ENCODE measurements at regions not wholly inside any gene's neighbourhood (a gene's known extent, or its start where the extent isn't known, plus 50 kb on each side); places are given as distances from the start of the nearest gene placed in this dataset.
A peak's percentile ranks its signal among the peaks of the same experiment; 100 is the strongest.

GRCh38 chr3:110530902-110531301 lies 540.7 kb upstream of the NECTIN3 start:
- TF ChIP-seq CTCF (conservative IDR thresholded peaks at IDR 0.05; ENCODE audit: low read length): no peak

GRCh38 chr3:110533089-110533488 lies 538.5 kb upstream of the NECTIN3 start:
- no peak overlapping the region for H3K4me3 ChIP-seq (ENCODE audit: low read length)
- peak; percentile 75 for DNase-seq (ENCODE audit: low read depth)
- no peak for TF ChIP-seq CTCF (conservative IDR thresholded peaks at IDR 0.05; ENCODE audit: low read length)

More at GRCh38 chr3:110530902-110531301, 540.7 kb upstream of the NECTIN3 start:
- DNase-seq (ENCODE audit: low read depth): no peak
- H3K4me3 ChIP-seq (ENCODE audit: low read length): no peak overlapping the region

- no peak overlapping the region for H3K4me3 ChIP-seq (ENCODE audit: low read length)
- TF ChIP-seq CTCF (conservative IDR thresholded peaks at IDR 0.05; ENCODE audit: low read length): no peak
- peak; percentile 47 for DNase-seq (ENCODE audit: low read depth)
Measured at GRCh38 chr3:110542552-110543150, 529.0 kb upstream of the NECTIN3 start.

- no peak overlapping the region for H3K4me3 ChIP-seq (ENCODE audit: low read length)
- TF ChIP-seq CTCF (conservative IDR thresholded peaks at IDR 0.05; ENCODE audit: low read length): no peak
- no peak for DNase-seq (ENCODE audit: low read depth)
Measured at GRCh38 chr3:110544730-110545129, 526.9 kb upstream of the NECTIN3 start.

GRCh38 chr3:110550511-110550910 lies 521.1 kb upstream of the NECTIN3 start:
- no peak for DNase-seq (ENCODE audit: low read depth)
- TF ChIP-seq CTCF (conservative IDR thresholded peaks at IDR 0.05; ENCODE audit: low read length): no peak
- H3K4me3 ChIP-seq (ENCODE audit: low read length): no peak overlapping the region

GRCh38 chr3:110562621-110563020 lies 509.0 kb upstream of the NECTIN3 start:
- no peak for TF ChIP-seq CTCF (conservative IDR thresholded peaks at IDR 0.05; ENCODE audit: low read length)
- DNase-seq (ENCODE audit: low read depth): no peak
- no peak overlapping the region for H3K4me3 ChIP-seq (ENCODE audit: low read length)

- TF ChIP-seq CTCF (conservative IDR thresholded peaks at IDR 0.05; ENCODE audit: low read length): no peak
- DNase-seq (ENCODE audit: low read depth): peak; percentile 25
- H3K4me3 ChIP-seq (ENCODE audit: low read length): no peak overlapping the region
Measured at GRCh38 chr3:110564674-110565073, 506.9 kb upstream of the NECTIN3 start.
